Vagina (tissue), 2 donors: ENCODE measurements at regions not wholly inside any gene's neighbourhood (a gene's known extent, or its start where the extent isn't known, plus 50 kb on each side); places are given as distances from the start of the nearest gene placed in this dataset.
"Not testable (repeated sequence)": the region's sequence is repeated elsewhere in the genome, so short reads cannot be mapped to it uniquely, and the experiment has no call there.

Experiments
- CTCF ChIP-seq, 3 experiments: fragments of 450-650 bp in 2 of 3; fragments of 200-600 bp in 1 of 3; sonication (generic) in 1 of 3; IDR thresholded peaks; one replicate each; pipeline ENCODE4 v1.5.1; 2017 to 2019; ENCODE audit warnings: antibody characterized with exemption in 3 of 3, mild to moderate bottlenecking in 2 of 3, moderate library complexity in 2 of 3
- POLR2A ChIP-seq, 2 donors: fragments of 450-650 bp; IDR thresholded peaks; one replicate each; pipeline ENCODE4 v1.6.1; 2017; ENCODE audit warnings: antibody characterized with exemption in 2 of 2, mild to moderate bottlenecking in 2 of 2, moderate library complexity in 2 of 2

DNA sequence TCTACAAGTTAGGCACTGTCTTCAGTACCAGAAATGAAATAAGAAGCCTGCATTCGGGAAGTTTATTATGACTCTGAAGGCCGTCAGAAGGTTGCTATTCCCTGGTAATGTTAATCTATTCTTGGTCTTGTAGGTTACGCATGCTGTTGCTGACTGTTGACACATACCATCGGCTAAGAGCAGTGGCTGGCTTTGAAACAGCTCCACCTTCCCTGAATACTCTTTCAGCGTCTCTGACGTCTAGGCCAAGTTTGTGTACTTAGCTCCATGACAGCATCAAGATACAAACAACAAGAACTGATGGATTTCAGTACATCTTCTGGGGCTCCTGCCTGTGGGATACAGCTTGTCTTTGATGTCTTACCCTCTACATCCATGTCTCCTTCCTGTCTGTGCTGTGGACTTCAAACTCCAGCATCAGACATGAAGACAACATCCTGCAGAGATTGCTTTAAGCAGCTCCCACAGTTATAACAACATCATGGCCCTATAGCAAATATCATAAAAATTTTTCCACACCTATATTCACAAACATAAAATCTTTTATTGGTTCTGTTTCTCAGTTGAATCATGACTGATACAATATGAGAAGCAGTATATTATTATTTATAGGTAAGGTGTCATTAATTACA, 906.0 kb downstream of the SPATA31A7 start:
- TF ChIP-seq POLR2A, CTCF (IDR thresholded peaks at IDR 0.05): not testable (repeated sequence)
